Thyroid gland (tissue), 4 donors: ENCODE measurements at regions not wholly inside any gene's neighbourhood (a gene's known extent, or its start where the extent isn't known, plus 50 kb on each side); places are given as distances from the start of the nearest gene placed in this dataset.

Experiments
- CTCF ChIP-seq, 6 experiments: fragments of 200-600 bp in 3 of 6; fragments of 450-650 bp in 3 of 6; sonication (generic) in 3 of 6; IDR thresholded peaks; one replicate each; pipeline ENCODE4 v1.5.1; 2016 to 2019; ENCODE audit warnings: antibody characterized with exemption in 6 of 6, mild to moderate bottlenecking in 2 of 6, inconsistent platforms in 1 of 6, moderate library complexity in 1 of 6
- POLR2A ChIP-seq, 2 donors: fragments of 450-650 bp; IDR thresholded peaks; one replicate each; pipeline ENCODE4 v1.6.1; 2017; ENCODE audit warnings: antibody characterized with exemption in 2 of 2, mild to moderate bottlenecking in 2 of 2, moderate library complexity in 1 of 2

DNA sequence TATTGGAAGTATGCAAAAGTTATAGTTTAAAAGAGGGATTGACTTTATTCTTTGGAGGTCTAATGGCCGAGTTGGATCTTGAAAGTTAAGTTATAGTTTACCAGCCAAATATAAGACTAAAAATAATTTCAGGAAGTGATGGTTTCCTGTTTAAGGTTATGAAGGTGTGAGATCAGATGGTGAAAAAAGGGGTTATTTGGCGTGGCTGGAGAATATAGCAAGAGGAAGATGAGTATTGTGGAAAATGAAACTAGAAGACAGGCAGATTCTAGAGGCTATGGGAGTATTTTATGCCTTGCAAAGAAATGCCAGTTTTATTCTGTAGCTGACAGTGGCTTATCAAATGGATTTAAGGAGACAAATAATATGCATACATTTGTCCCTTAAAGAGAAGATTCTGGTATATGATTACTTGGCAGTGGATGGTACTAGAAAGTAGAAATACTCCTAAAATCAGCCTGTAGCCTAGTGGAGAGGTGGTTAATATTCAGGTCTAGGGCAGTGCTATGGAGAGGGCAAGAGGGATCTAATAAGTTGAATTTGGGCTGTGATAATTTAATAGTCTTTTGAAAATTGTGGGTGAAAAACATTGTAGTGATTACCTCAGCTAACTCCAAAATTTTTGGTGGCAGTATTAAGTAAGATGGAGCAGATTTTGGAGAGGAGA lies 1091.8 kb upstream of the ATXN7L3B start:
- TF ChIP-seq CTCF (IDR thresholded peaks at IDR 0.05) (no peak), POLR2A (IDR thresholded peaks at IDR 0.05) (no peak)
